ENCODE measurements at regions not wholly inside any gene's neighbourhood (a gene's known extent, or its start where the extent isn't known, plus 50 kb on each side); places are given as distances from the start of the nearest gene placed in this dataset.

DNA sequence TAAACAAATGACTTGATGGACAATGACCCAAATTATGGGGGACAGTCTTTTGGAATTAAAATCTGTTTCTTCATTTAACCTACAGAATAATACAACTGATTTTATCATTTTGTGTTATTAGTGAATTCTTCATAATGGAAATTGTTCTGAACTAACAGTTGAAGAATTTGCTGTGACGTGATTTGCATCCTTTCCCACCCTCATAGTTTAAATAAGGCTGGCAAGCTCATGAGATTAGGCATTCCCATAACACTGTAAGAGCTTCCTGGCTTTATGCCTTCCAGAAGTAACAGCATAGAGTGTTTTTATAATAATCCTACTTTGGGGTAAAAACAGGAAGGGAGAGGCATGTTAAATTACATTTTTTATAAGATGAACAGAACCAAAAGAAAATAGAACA lies 95.7 kb downstream of the ATP6V1G3 start:
- DNase-seq (ENCODE audit: low read depth), result peak; percentile 91

DNA sequence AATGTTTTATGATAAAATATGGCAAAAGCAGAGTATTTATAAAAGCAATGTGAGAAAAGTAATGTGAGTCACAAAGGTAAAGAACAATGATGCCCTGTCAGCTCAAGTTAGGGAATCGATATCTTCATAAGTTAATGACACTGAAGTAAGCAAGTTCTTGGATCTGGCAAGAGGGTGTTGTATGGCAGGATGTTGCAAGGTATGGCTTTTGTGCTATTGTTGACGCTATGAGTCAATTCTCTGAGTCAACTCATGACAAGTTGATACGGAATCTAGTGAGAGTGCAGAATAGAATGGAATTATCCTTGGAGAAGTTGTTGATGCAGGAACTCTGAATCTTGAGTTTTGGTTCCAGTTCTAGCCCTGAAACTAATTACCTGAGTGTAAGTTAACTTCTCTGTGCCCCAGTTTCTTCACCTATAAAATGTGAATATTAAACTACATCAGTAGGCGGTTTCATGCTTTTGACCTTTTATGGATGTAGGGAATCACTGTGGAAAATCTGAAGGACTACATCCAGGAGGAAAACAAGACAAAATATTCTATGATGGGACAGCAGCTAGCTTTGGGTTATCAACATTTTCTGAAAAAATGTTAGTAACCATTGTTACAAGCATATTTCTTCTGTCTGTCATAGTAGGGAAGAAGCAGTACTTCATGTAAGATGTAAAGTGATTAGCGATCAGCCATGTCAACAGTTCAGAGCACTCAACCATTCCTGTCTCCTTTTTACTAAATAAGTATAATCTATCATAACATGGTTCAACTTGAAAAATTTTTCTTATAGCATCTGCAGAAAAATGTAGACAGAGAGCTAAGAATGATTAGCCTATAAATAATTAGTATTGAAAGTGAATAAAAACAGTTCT lies 96.9 kb downstream of the ATP6V1G3 start:
- H3K4me3 ChIP-seq (ENCODE audit: low read depth, low read length), result no peak overlapping the region
- peak; percentile 97 for DNase-seq (ENCODE audit: low read depth)
- TF ChIP-seq, protein P1, sequence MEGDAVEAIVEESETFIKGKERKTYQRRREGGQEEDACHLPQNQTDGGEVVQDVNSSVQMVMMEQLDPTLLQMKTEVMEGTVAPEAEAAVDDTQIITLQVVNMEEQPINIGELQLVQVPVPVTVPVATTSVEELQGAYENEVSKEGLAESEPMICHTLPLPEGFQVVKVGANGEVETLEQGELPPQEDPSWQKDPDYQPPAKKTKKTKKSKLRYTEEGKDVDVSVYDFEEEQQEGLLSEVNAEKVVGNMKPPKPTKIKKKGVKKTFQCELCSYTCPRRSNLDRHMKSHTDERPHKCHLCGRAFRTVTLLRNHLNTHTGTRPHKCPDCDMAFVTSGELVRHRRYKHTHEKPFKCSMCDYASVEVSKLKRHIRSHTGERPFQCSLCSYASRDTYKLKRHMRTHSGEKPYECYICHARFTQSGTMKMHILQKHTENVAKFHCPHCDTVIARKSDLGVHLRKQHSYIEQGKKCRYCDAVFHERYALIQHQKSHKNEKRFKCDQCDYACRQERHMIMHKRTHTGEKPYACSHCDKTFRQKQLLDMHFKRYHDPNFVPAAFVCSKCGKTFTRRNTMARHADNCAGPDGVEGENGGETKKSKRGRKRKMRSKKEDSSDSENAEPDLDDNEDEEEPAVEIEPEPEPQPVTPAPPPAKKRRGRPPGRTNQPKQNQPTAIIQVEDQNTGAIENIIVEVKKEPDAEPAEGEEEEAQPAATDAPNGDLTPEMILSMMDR (IDR thresholded peaks at IDR 0.05; ENCODE audit: insufficient read depth, low read length), result no peak

More for the DNA sequence above, 95.7 kb downstream of the ATP6V1G3 start:
- no peak overlapping the region for H3K4me3 ChIP-seq (ENCODE audit: low read depth, low read length)
- TF ChIP-seq, protein P1 (IDR thresholded peaks at IDR 0.05; ENCODE audit: insufficient read depth, low read length), result no peak

DNA sequence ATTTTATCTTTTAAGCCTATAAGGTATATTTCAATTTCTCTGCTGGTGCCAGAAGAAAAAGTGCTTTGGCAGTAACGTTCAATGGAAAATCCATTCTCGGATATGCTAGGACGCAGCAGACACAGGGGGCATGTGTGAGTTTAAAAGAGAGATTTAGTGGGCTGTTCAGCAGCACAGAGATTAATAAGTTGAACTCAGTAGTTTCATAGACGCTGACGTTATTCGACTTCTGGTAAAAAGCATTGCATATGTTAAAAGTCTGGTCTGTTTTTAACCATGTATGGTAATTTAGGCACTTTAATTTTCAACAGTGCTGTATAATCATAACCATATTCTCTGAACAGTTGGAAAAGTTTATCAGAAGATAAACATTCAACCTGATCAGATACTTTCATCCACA lies 99.6 kb downstream of the ATP6V1G3 start:
- no peak for DNase-seq (ENCODE audit: low read depth)
- H3K4me3 ChIP-seq (ENCODE audit: low read depth, low read length), result no peak overlapping the region
- TF ChIP-seq, protein P1 (IDR thresholded peaks at IDR 0.05; ENCODE audit: insufficient read depth, low read length), result no peak

DNA sequence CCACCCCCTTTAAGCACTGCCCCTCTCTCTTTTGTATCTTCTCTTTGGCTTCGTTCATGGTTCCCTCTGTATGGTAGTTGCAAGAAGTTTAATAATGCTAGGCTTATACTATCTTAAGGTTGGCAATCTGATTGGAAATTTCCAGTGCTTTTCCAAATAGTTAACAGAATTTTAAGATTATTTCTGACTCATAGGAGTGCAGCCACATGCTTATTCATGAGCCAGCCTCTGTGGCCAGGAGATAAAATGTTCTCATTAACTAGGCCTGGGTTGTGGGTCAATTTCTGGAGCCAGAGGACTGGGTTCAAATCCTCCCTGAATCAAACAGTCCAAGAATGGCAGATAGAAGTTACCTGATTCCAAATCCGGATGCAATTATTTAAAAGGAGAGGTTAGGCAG lies 103.1 kb downstream of the ATP6V1G3 start:
- H3K4me3 ChIP-seq (ENCODE audit: low read depth, low read length), result no peak overlapping the region
- peak; percentile 77 for DNase-seq (ENCODE audit: low read depth)
- TF ChIP-seq, protein P1 (IDR thresholded peaks at IDR 0.05; ENCODE audit: insufficient read depth, low read length), result no peak

DNA sequence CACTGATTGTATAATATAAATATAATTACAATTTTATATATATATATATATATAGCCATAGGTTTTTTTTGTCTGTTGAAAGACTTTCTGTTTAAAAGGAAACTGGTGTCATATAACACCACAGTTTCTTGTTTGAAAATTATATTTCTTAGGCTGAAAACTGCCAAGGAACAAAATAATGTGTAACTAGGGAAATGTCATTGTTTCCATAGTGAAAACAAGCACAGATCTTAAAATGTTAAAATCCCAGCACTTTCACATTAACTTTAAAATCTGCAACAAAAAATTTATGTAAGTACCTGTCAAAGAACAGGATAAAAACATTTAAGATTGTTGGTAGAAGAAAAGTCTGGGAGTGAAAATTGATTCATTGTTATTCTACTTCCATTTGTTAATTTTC lies 104.2 kb downstream of the ATP6V1G3 start:
- DNase-seq (ENCODE audit: low read depth), result no peak
- TF ChIP-seq, protein P1 (IDR thresholded peaks at IDR 0.05; ENCODE audit: insufficient read depth, low read length), result no peak
- H3K4me3 ChIP-seq (ENCODE audit: low read depth, low read length), result no peak overlapping the region

DNA sequence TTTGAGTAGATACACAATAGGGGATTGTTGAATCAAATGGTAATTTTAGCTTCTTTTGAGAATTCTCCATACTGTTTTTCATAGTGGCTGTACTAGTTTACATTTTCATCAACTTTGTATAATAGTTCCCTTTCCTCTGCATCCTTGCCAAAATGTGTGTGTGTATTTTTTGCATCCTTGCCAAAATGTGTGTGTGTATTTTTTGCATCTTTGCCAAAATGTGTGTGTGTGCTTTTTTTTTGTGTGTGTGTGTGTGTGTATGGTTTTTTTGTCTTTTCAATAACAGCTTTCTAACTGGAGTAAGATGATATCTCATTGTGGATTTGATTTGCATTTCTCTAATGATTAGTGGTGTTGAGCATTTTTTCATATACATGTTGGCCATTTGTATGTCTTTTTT lies 105.4 kb downstream of the ATP6V1G3 start:
- DNase-seq (ENCODE audit: low read depth), result peak; percentile 13
- TF ChIP-seq, protein P1 (IDR thresholded peaks at IDR 0.05; ENCODE audit: insufficient read depth, low read length), result no peak
- H3K4me3 ChIP-seq (ENCODE audit: low read depth, low read length), result no peak overlapping the region
